Inflammatory macrophage treated with lipopolysaccharide for 4 hours (primary cell): ENCODE measurements at regions not wholly inside any gene's neighbourhood (a gene's known extent, or its start where the extent isn't known, plus 50 kb on each side); places are given as distances from the start of the nearest gene placed in this dataset.

Experiments
- DNase-seq: peaks from one replicate; pipeline ENCODE4 v3.0.0-alpha.2; 2020

DNA sequence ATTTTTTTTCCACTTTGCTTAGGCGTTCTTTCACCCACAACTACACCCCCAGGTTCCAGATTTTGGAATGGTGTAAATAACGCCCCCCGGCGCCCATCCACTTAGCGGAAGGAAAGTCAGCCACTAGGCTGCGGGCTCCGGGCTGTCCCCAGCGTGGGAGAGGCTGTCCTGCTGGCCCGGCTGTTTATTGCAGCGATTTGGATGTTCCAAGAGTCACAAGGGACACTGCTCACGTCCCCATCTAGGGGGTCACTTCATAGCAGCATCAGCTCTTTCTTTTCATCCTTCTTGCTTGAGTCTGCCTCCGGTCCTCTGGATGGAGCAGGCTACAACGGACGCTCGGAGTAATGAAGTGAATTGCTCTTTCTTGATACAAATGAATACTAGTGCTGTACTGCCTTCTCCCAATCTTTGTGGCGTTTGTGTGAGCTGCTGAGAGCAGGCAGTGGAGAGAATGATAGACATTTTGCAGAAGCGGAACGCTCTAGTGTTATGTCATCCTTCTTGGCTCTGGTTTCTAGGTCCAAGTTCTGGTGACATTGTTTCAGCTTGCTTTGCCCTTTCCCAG is 50.7 kb upstream of the PAIP2B start:
- DNase-seq = peak; percentile 89

DNA sequence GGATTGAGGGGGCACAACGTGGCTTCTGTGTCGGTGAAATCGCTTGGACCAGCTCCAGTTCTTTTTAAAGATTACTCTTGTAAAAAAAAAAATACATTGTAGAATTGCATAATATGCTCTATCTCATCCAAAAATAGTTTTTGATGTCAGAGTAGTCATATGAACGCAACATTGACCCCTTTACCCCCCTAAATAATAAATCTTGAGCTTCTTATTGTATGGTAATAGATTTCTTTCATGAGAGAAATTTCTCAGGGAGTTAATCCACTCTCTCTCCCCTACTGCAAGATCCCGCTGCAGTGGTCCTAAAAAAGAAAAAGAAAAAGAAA is 50.2 kb upstream of the PAIP2B start:
- no peak for DNase-seq

- DNase-seq = peak; percentile 90
Observed at GRCh38 chr2:71276311-71277146, 49.6 kb upstream of the PAIP2B start.
